Erythroblast (primary cell): ENCODE measurements at regions not wholly inside any gene's neighbourhood (a gene's known extent, or its start where the extent isn't known, plus 50 kb on each side); places are given as distances from the start of the nearest gene placed in this dataset.

Experiments used
- GATA1 ChIP-seq: IDR thresholded peaks from 2 replicates; pipeline ENCODE4 v1.6.1; 2011; ENCODE audit warnings: low read depth, mild to moderate bottlenecking, control low read depth, low read length, moderate library complexity
- POLR2A ChIP-seq: IDR thresholded peaks from 2 replicates; pipeline ENCODE4 v1.6.1; 2011; ENCODE audit warnings: mild to moderate bottlenecking, low read length

DNA sequence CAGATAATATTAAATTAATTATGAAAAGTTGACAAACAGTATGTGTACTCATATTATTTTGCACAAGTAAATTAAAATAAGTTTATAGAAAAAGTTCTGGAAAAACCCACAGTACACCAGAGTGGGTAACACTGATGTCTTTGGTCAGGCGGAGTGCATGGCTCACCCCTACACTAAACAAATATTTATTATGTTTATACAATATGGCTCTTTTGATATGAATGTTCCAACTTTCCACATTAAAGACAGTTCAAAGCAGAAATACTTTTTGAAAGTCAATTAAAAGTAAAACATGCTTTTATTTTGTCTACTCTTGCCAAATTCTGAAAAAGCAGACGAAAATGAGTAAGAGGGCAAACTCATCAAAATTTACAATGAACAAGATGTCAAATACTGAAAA, 56.2 kb upstream of the DCBLD2 start:
- TF ChIP-seq POLR2A (no peak), GATA1 (no peak)
